MM.1S (cell line): ENCODE measurements at regions not wholly inside any gene's neighbourhood (a gene's known extent, or its start where the extent isn't known, plus 50 kb on each side); places are given as distances from the start of the nearest gene placed in this dataset.
"Not testable (repeated sequence)": the region's sequence is repeated elsewhere in the genome, so short reads cannot be mapped to it uniquely, and the experiment has no call there.

ENCODE experiments used
- DNase-seq: peaks from one replicate; pipeline ENCODE4 v3.0.0-alpha.2; 2015
- H2AFZ ChIP-seq: fragments of 300-600 bp; sonication (generic); 2 replicates; pipeline ENCODE4 v1.6.0; 2016; ENCODE audit warnings: antibody characterized with exemption, low read length
- H3F3A ChIP-seq: fragments of 300-600 bp; sonication (generic); 2 replicates; pipeline ENCODE4 v1.6.1; 2016; ENCODE audit warnings: mild to moderate bottlenecking, antibody characterized with exemption, low read length, moderate library complexity, mixed read lengths; ENCODE audit not compliant: insufficient read depth
- H3K27ac ChIP-seq: fragments of 300-600 bp; sonication (generic); 2 replicates; pipeline ENCODE4 v1.5.1; 2016; ENCODE audit warnings: mild to moderate bottlenecking, low read length
- H3K27me3 ChIP-seq: fragments of 300-600 bp; sonication (generic); replicated peaks from 2 replicates; pipeline ENCODE4 v1.6.0; 2016; ENCODE audit warnings: low read length; ENCODE audit not compliant: insufficient read depth
- H3K36me3 ChIP-seq: fragments of 300-600 bp; sonication (generic); replicated peaks from 2 replicates; pipeline ENCODE4 v1.6.1; 2016; ENCODE audit warnings: mild to moderate bottlenecking, low read length, mixed read lengths; ENCODE audit not compliant: insufficient read depth
- H3K4me1 ChIP-seq: fragments of 300-600 bp; sonication (generic); 2 replicates; pipeline ENCODE4 v1.6.1; 2016; ENCODE audit warnings: low read length, mixed read lengths
- H3K4me2 ChIP-seq: fragments of 300-600 bp; sonication (generic); 2 replicates; pipeline ENCODE4 v1.6.0; 2016; ENCODE audit warnings: low read depth, low read length
- H3K4me3 ChIP-seq: fragments of 300-600 bp; sonication (generic); 2 replicates; pipeline ENCODE4 v1.5.1; 2016; ENCODE audit warnings: low read length, mixed read lengths
- H3K79me2 ChIP-seq: fragments of 300-600 bp; sonication (generic); 2 replicates; pipeline ENCODE4 v1.6.1; 2016; ENCODE audit warnings: mixed run types, low read length, mixed read lengths
- H3K9ac ChIP-seq: fragments of 300-600 bp; sonication (generic); 2 replicates; pipeline ENCODE4 v1.6.1; 2016; ENCODE audit warnings: low read length, mixed read lengths
- H3K9me2 ChIP-seq: fragments of 300-600 bp; sonication (generic); replicated peaks from 2 replicates; pipeline ENCODE4 v1.6.1; 2016; ENCODE audit warnings: mild to moderate bottlenecking, low read length, mixed read lengths; ENCODE audit not compliant: insufficient read depth
- H3K9me3 ChIP-seq: fragments of 300-600 bp; sonication (generic); replicated peaks from 2 replicates; pipeline ENCODE4 v1.6.1; 2016; ENCODE audit warnings: mild to moderate bottlenecking, low read length, mixed read lengths; ENCODE audit not compliant: insufficient read depth
- H4K20me1 ChIP-seq: fragments of 300-600 bp; sonication (generic); 2 replicates; pipeline ENCODE4 v1.6.1; 2016; ENCODE audit warnings: mild to moderate bottlenecking, low read length, moderate library complexity, mixed read lengths; ENCODE audit not compliant: insufficient read depth
- EZH2 ChIP-seq: fragments of 300-600 bp; sonication (generic); optimal IDR thresholded peaks from 2 replicates; pipeline ENCODE3; 2017; ENCODE audit warnings: low read depth, mild to moderate bottlenecking, antibody characterized with exemption, low read length, mixed read lengths
- EZH2phosphoT487 ChIP-seq: fragments of 300-600 bp; sonication (generic); IDR thresholded peaks from 2 replicates; pipeline ENCODE4 v1.6.1; 2018; ENCODE audit warnings: antibody characterized with exemption, low read length
- TF ChIP-seq, protein P1 (sequence below): fragments of 300-600 bp; sonication (generic); IDR thresholded peaks from 2 replicates; pipeline ENCODE4 v1.5.1; 2016; ENCODE audit warnings: antibody characterized with exemption, low read length, mixed read lengths

DNA sequence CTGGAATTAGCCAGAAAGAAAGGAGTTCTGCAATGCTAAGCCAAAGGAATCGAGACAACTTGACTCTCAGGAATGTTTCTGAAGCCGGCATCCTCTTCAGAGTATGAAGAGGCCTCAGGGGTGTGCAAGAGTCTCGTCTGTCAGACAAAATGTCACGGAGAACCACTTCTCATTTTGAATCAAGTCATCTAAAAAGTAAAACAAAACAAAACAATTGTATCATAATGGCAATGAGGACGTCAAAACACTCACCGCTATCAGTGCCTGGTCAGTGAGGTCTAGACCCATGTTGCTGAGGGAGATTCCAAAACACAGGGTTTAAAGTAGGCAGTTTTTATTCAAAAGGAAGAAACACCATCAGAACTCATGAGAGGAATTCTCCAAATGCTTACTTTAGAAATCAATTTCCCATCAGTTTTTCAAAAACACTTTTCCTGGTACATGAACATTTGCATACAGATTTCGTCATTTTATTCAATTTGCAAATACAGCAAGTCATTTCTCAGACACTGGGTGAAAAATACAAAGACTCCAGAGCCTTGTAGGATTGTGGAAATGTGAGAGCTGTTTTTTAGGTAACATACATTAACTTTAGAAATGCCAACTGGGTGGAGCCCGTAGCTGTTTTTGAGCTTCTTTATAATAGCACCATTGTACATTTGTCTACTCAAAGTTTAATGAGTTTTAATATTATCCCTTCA is 89.5 kb upstream of the MAP3K1 start:
- Histone ChIP-seq H3K27ac (no peak overlapping the region), H3K9me3 (no peaks in the 10 kb centered on the region), H3K36me3 (no peaks in the 10 kb centered on the region), H3K9me2 (no peaks in the 10 kb centered on the region), H3K79me2 (no peaks in the 10 kb centered on the region), H4K20me1 (no peaks in the 10 kb centered on the region), H3F3A (no peaks in the 10 kb centered on the region), H3K4me2 (no peak overlapping the region), H3K9ac (no peak overlapping the region), H2AFZ (no peak overlapping the region), H3K27me3 (no peaks in the 10 kb centered on the region), H3K4me1 (no peaks in the 10 kb centered on the region), H3K4me3 (no peak overlapping the region)
- no peak for DNase-seq
- no peak for TF ChIP-seq EZH2

DNA sequence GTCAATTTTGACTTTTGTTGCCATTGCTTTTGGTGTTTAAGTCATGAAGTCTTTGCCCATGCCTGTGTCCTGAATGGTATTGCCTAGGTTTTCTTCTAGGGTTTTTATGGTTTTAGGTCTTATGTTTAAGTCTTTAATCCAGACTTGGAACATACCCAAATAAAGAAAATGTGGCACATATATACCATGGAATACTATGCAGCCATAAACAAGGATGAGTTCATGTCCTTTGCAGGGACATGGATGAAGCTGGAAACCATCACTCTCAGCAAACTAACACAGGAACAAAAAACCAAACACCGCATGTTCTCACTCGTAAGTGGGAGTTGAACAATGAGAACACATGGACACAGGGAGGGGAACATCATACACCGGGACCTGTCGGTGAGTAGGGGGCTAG is 90.5 kb upstream of the MAP3K1 start:
- H3K9me2 ChIP-seq, H3K27me3 ChIP-seq, DNase-seq, H3K27ac ChIP-seq, H3F3A ChIP-seq, H2AFZ ChIP-seq, H3K79me2 ChIP-seq, H4K20me1 ChIP-seq, H3K36me3 ChIP-seq, H3K4me2 ChIP-seq, H3K4me1 ChIP-seq, H3K4me3 ChIP-seq, H3K9ac ChIP-seq, H3K9me3 ChIP-seq: not testable (repeated sequence)

DNA sequence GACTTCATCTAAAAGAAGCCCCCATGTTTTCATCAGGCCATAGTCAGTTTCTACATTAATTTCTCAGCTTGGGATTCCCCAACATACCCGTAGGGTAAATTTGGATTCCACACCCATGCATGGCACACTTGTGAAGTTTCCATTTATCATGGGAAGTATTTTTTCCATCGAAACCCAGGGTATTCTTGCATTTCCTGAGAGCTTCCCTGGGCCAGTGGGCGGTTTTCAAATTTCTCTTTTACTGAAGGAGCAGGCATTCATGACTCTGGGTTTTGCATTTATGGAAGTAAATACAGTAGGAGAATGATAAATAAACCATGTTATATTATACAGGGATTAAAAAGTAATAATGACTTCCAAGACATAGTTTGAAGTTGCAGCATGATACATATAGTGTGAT is 93.0 kb upstream of the MAP3K1 start:
- H3K79me2 ChIP-seq = no peaks in the 10 kb centered on the region
- no peak for DNase-seq
- no peak overlapping the region for H3K9ac ChIP-seq
- H3K27me3 ChIP-seq = no peaks in the 10 kb centered on the region
- H3K36me3 ChIP-seq = no peaks in the 10 kb centered on the region
- no peaks in the 10 kb centered on the region for H4K20me1 ChIP-seq
- no peak overlapping the region for H3K4me3 ChIP-seq
- no peak overlapping the region for H3K27ac ChIP-seq
- no peaks in the 10 kb centered on the region for H3K4me1 ChIP-seq
- no peak overlapping the region for H2AFZ ChIP-seq
- no peaks in the 10 kb centered on the region for H3K9me3 ChIP-seq
- no peak overlapping the region for H3K4me2 ChIP-seq
- no peaks in the 10 kb centered on the region for H3F3A ChIP-seq
- no peaks in the 10 kb centered on the region for H3K9me2 ChIP-seq
- no peak for TF ChIP-seq EZH2phosphoT487
- TF ChIP-seq, protein P1, sequence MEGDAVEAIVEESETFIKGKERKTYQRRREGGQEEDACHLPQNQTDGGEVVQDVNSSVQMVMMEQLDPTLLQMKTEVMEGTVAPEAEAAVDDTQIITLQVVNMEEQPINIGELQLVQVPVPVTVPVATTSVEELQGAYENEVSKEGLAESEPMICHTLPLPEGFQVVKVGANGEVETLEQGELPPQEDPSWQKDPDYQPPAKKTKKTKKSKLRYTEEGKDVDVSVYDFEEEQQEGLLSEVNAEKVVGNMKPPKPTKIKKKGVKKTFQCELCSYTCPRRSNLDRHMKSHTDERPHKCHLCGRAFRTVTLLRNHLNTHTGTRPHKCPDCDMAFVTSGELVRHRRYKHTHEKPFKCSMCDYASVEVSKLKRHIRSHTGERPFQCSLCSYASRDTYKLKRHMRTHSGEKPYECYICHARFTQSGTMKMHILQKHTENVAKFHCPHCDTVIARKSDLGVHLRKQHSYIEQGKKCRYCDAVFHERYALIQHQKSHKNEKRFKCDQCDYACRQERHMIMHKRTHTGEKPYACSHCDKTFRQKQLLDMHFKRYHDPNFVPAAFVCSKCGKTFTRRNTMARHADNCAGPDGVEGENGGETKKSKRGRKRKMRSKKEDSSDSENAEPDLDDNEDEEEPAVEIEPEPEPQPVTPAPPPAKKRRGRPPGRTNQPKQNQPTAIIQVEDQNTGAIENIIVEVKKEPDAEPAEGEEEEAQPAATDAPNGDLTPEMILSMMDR = no peak

DNA sequence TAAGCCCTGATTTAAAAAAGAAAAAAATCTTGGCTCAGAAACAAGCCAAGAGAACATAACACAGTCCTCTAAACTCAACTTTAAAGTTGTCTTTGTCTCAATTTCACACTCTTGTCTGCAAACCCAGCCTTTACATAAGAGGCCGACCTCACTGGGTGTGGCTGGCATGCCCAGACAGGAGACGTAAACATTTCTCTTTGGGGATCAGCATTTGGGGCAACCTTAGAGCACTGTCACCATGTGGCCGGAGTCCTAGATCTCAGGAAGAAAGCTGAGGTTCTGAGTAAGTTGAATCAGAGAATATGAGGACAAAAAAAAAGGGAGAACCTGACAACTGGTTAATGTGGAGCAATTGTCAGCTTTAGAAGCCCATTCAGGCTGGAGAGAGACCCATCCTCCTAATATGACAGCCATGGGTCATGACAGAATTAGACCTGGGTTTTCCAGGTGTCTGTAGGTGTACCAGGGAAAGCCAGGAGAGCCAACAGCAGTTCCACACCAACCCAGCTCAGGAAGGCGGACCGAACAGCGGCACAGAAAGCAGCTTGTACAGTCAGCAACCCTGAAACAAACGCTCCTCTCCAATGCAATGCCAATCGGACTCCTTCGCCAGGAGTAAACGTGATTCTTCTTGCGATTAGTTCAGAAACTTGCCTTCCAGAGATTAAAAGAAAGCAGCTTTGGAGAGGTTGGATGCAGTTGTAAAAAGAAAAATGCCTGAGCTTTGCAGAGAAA is 97.9 kb upstream of the MAP3K1 start:
- DNase-seq = no peak
- Histone ChIP-seq H3K9me3 (no peaks in the 10 kb centered on the region), H2AFZ (no peak overlapping the region), H3K36me3 (no peaks in the 10 kb centered on the region), H3K9me2 (no peaks in the 10 kb centered on the region), H3K4me1 (no peaks in the 10 kb centered on the region), H3K27me3 (no peaks in the 10 kb centered on the region), H3K4me2 (no peak overlapping the region), H3K4me3 (no peak overlapping the region), H3K79me2 (no peaks in the 10 kb centered on the region), H3K9ac (no peak overlapping the region), H3F3A (no peaks in the 10 kb centered on the region), H4K20me1 (no peaks in the 10 kb centered on the region), H3K27ac (no peak overlapping the region)
- TF ChIP-seq, protein P1 = no peak
- no peak for TF ChIP-seq EZH2
- TF ChIP-seq EZH2phosphoT487 = no peak
